ENCODE measurements at regions not wholly inside any gene's neighbourhood (a gene's known extent, or its start where the extent isn't known, plus 50 kb on each side); places are given as distances from the start of the nearest gene placed in this dataset.

DNA sequence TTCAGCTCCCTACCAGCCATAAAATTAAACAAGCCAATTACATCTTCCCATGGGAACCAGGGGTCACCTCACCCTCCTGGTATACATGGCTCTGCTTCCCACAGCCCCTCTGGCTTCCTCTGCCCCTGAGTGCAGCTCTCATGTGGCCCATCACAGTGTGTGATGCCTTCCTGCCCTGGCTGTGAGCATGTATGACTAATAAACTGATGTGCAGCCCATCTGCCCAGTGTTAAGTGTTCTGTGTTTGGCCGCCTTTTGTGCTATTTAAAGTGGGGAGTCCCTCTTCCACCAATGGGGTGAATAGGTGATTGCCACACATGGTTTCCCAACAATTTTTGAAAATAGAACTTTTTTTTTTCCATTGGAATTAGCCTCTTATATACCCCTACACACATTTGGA is 87.7 kb upstream of the PIEZO2 start:
- no peak for TF ChIP-seq CTCF (IDR thresholded peaks at IDR 0.05; ENCODE audit: low read depth, low read length)
- TF ChIP-seq EZH2phosphoT487 (IDR thresholded peaks at IDR 0.05; ENCODE audit: low read depth), result no peak

All from OCI-LY3 (cell line).